NCI-H146 treated with DMSO at 0.1 percent for 48 hours (cell line): ENCODE measurements at regions not wholly inside any gene's neighbourhood (a gene's known extent, or its start where the extent isn't known, plus 50 kb on each side); places are given as distances from the start of the nearest gene placed in this dataset.

Source experiments
- DNase-seq: peaks from one replicate; lab custom pipeline; 2025; ENCODE audit not compliant: unreplicated experiment; lab: John Stamatoyannopoulos, UW

DNA sequence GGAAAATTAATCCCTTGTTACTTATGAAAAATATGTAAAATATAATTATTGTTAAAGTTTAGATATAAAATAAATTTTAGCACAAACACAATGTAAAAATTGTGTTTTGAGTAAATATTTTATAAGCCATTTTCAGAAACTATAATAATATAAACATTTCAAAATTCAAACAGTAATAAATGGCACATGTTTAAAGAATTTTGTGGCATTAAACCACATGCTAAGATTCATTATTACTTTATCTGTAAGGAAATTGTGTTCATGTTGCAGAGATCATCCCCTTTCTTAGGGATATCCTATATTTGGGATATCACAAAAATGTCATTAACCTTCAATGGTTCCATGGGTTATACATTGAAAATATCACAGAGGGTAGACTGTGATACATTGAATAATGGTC, 1044.3 kb downstream of the AMY1C start:
- no peak for DNase-seq

GRCh38 chr1:104795931-104796330, 1046.2 kb downstream of the AMY1C start:
- DNase-seq, result no peak

GRCh38 chr1:104797982-104798381, 1048.3 kb downstream of the AMY1C start:
- no peak for DNase-seq

DNA sequence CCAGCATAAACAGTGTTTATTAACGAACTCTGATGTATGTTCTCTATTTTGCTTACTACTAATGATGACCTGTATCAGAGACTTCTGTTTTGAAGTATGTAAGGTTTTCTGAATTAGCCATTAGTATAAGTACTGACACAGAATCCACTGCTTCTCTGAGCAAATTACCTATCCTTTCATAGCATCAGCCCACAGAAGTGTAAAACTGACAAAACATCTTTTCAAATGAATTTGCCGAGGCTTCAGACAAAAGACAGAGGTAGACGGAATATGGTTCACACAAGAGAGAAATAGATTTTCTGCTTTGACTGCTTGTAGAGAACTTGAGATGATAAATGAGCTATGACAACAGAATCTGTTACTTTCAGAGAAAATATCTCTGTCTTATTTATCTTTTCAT, 1051.6 kb downstream of the AMY1C start:
- DNase-seq, result no peak

DNA sequence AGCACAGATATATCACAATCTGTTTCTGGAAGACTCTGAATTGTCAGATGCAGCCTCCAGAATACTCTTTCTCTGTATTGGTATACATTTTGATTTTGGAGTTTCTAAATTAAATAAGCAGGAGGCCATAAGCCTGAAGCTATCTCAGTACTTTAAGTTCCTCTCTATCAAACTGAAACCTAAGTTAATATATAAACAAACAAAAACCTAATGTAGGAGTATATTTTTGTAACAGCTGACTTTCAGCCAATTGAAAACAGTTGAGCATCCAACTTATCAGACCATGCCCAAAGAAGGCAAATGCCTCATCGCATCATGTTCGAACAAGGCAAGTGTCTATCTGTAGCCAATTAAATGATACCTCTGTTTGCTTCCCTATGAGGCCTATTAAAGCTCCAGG, 1054.4 kb downstream of the AMY1C start:
- DNase-seq, result no peak

- DNase-seq, result no peak
Observed at GRCh38 chr1:104807590-104807989, 1057.9 kb downstream of the AMY1C start.

- DNase-seq, result no peak
Observed at GRCh38 chr1:104825401-104825800, 1075.7 kb downstream of the AMY1C start.

DNA sequence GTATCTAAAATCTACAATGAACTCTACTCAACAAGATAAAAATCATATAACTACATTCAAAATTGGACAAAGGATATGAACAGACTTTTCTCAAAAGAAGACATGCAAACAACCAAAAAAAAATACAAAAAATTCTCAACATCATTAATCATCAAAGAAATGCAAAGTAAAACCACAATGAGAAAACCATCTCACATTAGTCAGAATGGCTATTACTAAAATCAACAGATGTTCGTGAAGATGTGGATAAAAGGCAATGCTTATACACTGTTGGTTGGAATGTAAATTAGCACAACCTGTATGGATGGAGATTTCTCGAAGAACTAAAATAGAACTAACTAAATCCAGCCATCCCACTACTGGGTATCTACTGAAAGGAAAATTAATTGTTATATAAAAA, 1080.8 kb downstream of the AMY1C start:
- no peak for DNase-seq

GRCh38 chr1:104852151-104852550, 1102.5 kb downstream of the AMY1C start:
- no peak for DNase-seq

GRCh38 chr1:104853276-104853675, 1103.6 kb downstream of the AMY1C start:
- no peak for DNase-seq

GRCh38 chr1:104854529-104854928, 1104.8 kb downstream of the AMY1C start:
- DNase-seq, result no peak

DNA sequence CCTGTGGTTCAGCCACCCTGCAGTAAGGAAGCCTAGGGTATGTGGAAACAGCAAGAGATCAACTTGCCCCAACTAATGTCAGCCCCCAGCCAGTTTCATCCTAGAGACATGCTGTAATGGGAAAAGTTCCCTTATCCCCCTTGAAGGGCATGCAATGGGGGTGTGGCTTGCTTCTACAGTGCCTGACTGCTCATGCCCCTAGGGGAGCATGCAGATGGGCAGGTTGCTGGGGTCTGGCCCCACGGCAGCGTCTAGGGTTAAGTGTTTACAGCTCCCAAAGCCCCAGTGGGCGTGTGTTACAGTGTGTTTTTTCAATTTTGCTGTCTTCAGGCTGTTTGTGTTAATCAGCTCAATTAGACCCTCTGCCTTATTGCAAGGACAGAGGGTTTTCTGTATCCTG, 1105.9 kb downstream of the AMY1C start:
- no peak for DNase-seq

DNA sequence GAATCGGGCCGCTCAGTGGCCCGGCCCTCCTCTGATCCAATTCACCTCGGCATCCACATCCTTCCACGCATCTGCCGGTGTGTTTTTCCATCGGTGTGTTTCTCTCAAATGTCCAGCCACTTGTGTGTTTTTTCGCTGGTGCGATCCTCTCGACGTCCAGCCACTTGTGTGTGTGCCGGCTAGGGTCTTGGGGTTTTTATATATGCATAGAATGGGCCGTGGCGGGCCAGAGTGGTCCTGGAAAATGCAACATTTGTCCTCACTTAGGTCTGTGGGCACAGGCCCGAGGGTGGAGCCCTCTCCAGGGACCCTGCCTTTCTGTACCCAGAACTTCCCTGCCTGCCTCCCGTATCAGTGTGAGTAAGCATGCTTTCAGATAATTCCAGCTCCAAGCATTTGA, 1106.4 kb downstream of the AMY1C start:
- DNase-seq, result no peak

DNA sequence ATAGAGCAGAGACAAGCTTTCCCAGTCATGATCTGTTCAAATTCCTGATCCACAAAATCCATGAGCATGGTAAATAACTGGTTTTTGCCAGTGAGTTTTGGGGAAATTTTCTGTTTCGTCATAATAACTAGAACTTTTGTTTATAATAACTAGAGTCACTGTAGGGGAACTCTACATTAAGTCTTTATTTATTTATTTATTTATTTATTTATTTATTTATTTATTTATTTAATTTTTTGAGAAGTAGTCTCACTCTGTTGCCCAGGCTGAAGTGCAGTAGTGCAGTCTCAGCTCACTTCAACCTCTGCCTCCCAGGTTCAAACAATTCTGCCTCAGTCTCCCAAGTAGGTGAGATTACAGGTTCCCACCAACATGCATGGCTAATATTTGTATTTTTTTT, 1106.8 kb downstream of the AMY1C start:
- no peak for DNase-seq

GRCh38 chr1:104868794-104869193, 1119.1 kb downstream of the AMY1C start:
- no peak for DNase-seq

DNA sequence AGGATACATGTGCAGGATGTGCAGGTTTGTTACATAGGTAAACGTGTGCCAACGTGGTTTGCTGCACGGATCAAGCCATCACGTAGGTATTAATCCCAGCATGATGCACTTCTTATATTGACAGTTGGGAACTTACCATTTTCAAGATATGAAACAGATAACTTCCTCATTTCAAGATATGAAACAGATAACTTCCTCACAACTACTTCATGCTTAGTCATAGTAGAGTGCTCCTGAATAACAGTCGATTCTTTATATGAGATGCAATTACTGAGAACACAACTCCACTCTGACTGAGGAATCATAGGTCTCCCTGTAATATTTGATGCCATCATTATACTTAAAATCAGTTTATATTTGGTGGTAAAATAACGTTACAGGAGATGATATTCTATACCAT, 1124.3 kb downstream of the AMY1C start:
- DNase-seq, result no peak

DNA sequence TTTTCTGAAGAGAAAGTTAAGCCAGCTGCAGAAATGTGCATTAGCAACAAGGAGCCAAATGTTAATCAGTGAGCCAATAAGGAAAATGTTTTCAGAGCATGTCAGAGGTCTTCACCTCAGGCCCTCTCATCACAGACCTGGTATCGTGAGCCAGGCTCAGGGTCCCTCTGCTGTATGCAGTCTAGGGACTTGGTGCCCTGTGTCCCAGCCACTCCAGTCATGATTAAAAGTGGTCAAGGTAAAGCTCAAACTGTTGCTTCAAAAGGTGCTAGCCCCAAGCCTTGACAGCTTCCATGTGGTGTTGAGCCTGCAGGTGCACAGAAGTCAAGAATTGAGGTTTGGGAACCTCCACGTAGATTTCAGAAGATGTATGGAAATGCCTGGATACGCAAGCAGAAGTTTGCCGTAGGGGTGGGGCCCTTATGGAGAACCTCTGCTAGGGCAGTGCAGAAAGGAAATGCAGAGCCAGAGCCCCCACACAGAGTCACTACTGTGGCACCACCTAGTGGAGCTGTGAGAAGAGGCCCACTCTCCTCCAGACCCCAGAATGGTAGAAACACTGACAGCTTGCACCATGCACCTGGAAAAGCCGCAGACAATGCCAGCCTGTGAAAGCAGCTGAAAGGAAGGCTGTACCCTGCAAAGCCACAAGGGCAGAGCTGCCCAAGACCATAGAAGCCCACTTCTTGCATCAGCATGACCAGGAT, 1128.7 kb downstream of the AMY1C start:
- no peak for DNase-seq

- DNase-seq, result no peak
Observed at GRCh38 chr1:104884939-104885338, 1135.2 kb downstream of the AMY1C start.

DNA sequence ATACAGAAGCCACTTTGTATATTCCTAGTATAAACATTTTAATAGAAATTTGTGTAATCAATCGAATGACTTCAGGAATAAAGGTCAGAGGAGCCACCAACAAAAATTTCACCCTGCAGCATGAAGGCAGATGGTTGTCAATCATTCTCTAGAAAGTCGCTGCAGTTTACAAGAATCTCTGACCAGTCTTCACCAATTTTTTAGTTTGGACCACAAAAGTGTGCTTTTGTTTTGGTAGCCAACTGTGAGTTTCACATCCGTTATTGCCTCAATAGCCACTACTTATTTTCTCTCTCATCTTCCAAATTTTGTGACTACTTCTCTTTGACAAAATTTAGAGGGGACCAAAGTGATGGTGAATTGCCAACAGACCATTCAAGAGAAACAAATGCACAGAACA, 1155.6 kb downstream of the AMY1C start:
- DNase-seq, result no peak

DNA sequence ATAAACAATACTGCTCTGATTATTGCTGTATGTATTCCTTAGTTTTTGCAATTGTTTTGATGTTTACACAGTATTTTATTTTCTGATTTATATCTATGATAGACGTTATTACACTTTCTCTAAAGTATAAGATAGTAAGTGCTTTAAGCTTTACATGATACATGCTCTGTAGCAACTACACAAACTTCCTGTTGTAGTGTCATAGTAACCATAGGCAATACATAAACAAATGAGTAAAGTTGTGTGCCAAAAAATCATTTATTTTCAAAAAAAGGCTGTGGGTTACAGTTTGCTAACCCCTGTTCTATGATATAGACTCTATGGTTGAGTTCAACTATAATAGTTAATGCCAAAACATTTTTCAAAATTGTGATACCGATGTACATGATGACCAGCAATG, 1156.4 kb downstream of the AMY1C start:
- DNase-seq, result no peak

DNA sequence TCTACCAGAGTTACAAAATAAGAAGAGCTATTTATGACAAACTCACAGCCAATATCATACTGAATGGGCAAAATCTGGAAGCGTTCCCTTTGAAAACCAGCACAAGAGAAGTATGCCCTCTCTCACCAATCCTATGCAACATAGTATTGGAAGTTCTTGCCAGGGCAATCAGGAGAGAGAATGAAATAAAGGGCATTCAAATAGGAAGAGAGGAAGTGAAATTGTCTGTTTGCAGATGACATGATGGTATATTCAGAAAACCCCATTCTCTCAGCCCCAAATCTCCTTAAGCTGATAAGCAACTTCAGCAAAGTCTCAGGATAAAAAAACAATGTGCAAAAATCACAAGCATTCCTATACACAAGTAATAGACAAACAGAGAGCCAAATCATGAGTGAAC, 1169.5 kb downstream of the AMY1C start:
- DNase-seq, result no peak

DNA sequence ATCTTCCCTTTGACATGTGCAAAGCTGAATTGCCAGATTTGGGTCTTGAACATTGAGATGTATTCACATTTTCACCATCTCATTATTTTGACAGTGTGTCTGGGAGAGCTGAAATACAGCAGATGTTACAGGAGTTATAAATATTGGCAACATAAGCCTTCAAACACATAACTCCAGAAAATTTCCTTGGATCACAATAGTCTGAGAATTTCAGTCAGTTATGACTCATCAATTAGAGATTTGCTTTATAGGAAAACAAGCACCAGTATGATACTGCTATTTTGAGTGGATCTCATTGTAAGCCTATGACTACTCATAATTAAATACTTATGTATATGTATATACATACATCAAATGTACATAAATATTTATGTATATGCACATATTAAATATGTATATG, 1171.8 kb downstream of the AMY1C start:
- no peak for DNase-seq

DNA sequence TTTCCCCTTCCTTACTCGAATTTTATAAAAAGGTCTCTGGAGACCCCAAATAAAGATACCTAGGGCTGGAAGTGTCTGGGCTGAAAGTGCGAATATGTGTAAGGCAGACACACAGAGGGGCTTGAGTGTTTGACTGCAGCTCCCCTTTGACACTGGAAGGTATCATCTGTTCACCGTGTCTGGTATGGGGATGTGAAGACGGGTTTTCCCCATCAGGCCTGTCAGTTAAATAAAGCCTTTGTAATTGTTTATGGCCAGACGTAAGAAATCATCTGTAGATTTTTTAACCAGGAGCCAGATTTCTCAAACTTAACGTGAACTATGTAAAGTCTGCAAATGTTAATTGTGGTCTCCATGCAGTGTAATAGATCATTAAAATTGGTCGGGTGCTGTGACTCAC, 1173.4 kb downstream of the AMY1C start:
- DNase-seq, result no peak

DNA sequence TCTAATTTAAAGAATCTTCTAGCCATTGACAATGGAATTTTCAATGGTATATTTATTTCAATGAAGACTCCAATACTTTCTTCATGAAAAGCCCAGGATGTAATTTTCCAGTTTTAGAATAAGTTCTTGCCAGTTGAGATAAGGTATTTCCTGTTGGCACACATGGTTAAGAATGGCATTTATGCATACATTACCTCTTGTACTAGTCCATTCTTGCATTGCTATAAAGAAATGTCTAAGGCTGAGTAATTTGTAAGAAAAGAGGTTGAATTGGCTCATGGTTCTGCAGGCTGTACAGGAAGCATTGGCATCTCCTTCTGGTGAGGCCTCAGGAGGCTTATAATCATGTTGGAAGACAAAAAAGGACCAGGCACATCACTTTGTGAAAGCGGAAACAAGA, 1179.6 kb downstream of the AMY1C start:
- DNase-seq, result no peak
